H9 (cell line): ENCODE measurements at regions not wholly inside any gene's neighbourhood (a gene's known extent, or its start where the extent isn't known, plus 50 kb on each side); places are given as distances from the start of the nearest gene placed in this dataset.
"Not testable (repeated sequence)": the region's sequence is repeated elsewhere in the genome, so short reads cannot be mapped to it uniquely, and the experiment has no call there.

Experiments
- DNase-seq: peaks from one replicate; pipeline ENCODE4 v3.0.0-alpha.2; 2017
- H2AFZ ChIP-seq: one replicate; pipeline ENCODE4 v1.6.1; 2013; ENCODE audit warnings: mild to moderate bottlenecking, low read length, control low read depth, moderate library complexity
- H2AK5ac ChIP-seq: 2 replicates; pipeline ENCODE4 v1.6.1; 2013; ENCODE audit warnings: low read length, control low read depth, mixed read lengths; ENCODE audit not compliant: insufficient read length
- H2BK120ac ChIP-seq: one replicate; pipeline ENCODE4 v1.6.1; 2013; ENCODE audit warnings: low read depth, mild to moderate bottlenecking, low read length, control low read depth, inconsistent platforms; ENCODE audit not compliant: poor library complexity, severe bottlenecking
- H2BK12ac ChIP-seq: 2 replicates; pipeline ENCODE4 v1.6.1; 2013; ENCODE audit warnings: low read length, control low read depth, mixed read lengths, low read depth; ENCODE audit not compliant: insufficient read length
- H2BK15ac ChIP-seq: 2 replicates; pipeline ENCODE4 v1.6.1; 2013; ENCODE audit warnings: low read depth, low read length, control low read depth
- H2BK20ac ChIP-seq: one replicate; pipeline ENCODE4 v1.6.1; 2013; ENCODE audit warnings: low read depth, mild to moderate bottlenecking, low read length, control low read depth, inconsistent platforms; ENCODE audit not compliant: poor library complexity, severe bottlenecking
- H2BK5ac ChIP-seq: 2 replicates; pipeline ENCODE4 v1.6.1; 2013; ENCODE audit warnings: low read length, control low read depth, mixed read lengths; ENCODE audit not compliant: insufficient read length
- H3K14ac ChIP-seq: 2 replicates; pipeline ENCODE4 v1.6.1; 2013; ENCODE audit warnings: low read length, control low read depth; ENCODE audit not compliant: insufficient read depth
- H3K18ac ChIP-seq: 2 replicates; pipeline ENCODE4 v1.6.1; 2013; ENCODE audit warnings: low read depth, mild to moderate bottlenecking, mixed read lengths, low read length, control low read depth; ENCODE audit not compliant: insufficient read length
- H3K23ac ChIP-seq: 2 replicates; pipeline ENCODE4 v1.6.1; 2013; ENCODE audit warnings: low read length, control low read depth, mixed read lengths, low read depth; ENCODE audit not compliant: insufficient read length
- H3K23me2 ChIP-seq: 2 replicates; pipeline ENCODE4 v1.6.1; 2013; ENCODE audit warnings: low read depth, mild to moderate bottlenecking, mixed read lengths, low read length, control low read depth; ENCODE audit not compliant: insufficient read length, poor library complexity, severe bottlenecking
- H3K27ac ChIP-seq: 2 replicates; pipeline ENCODE4 v1.5.1; 2013; ENCODE audit warnings: low read length, control low read depth, mixed read lengths, low read depth; ENCODE audit not compliant: insufficient read length
- H3K27me3 ChIP-seq: 2 replicates; pipeline ENCODE4 v1.6.1; 2013; ENCODE audit warnings: low read length, control low read depth, inconsistent platforms; ENCODE audit not compliant: insufficient read depth
- H3K4ac ChIP-seq: 2 replicates; pipeline ENCODE4 v1.6.1; 2013; ENCODE audit warnings: low read depth, mild to moderate bottlenecking, control low read depth, inconsistent platforms, low read length, moderate library complexity
- H3K4me1 ChIP-seq: 2 replicates; pipeline ENCODE4 v1.6.1; 2013; ENCODE audit warnings: low read length, control low read depth, inconsistent platforms; ENCODE audit not compliant: insufficient read depth
- H3K4me2 ChIP-seq: 2 replicates; pipeline ENCODE4 v1.6.1; 2013; ENCODE audit warnings: low read length, control low read depth, mixed read lengths; ENCODE audit not compliant: insufficient read length, insufficient read depth
- H3K56ac ChIP-seq: 2 replicates; pipeline ENCODE4 v1.6.1; 2013; ENCODE audit warnings: low read depth, mild to moderate bottlenecking, mixed read lengths, low read length, control low read depth; ENCODE audit not compliant: insufficient read length
- H3K79me1 ChIP-seq: 2 replicates; pipeline ENCODE4 v1.6.1; 2013; ENCODE audit warnings: low read depth, mild to moderate bottlenecking, moderate library complexity, low read length, control low read depth, inconsistent platforms; ENCODE audit not compliant: insufficient read depth, poor library complexity, severe bottlenecking
- H3K79me2 ChIP-seq: 2 replicates; pipeline ENCODE4 v1.6.1; 2013; ENCODE audit warnings: low read length, control low read depth, inconsistent platforms; ENCODE audit not compliant: insufficient read depth
- H3K9ac ChIP-seq: 2 replicates; pipeline ENCODE4 v1.6.1; 2013; ENCODE audit warnings: low read length, control low read depth, mixed read lengths; ENCODE audit not compliant: insufficient read length; ENCODE audit errors: extremely low read depth
- H3K9me3 ChIP-seq: one replicate; pipeline ENCODE4 v1.6.1; 2013; ENCODE audit warnings: low read depth, low read length, inconsistent platforms; ENCODE audit not compliant: control insufficient read depth
- H3T11ph ChIP-seq: one replicate; pipeline ENCODE4 v1.6.1; 2013; ENCODE audit warnings: mild to moderate bottlenecking, low read length, control low read depth, inconsistent platforms
- H4K20me1 ChIP-seq: one replicate; pipeline ENCODE4 v1.6.1; 2013; ENCODE audit not compliant: control insufficient read depth, insufficient read length, insufficient read depth
- H4K5ac ChIP-seq: 2 replicates; pipeline ENCODE4 v1.6.1; 2013; ENCODE audit warnings: low read depth, mild to moderate bottlenecking, mixed read lengths, low read length, control low read depth; ENCODE audit not compliant: insufficient read length
- H4K8ac ChIP-seq: replicated peaks from 2 replicates; pipeline ENCODE4 v1.6.1; 2013; ENCODE audit warnings: low read length, control low read depth, mixed read lengths, low read depth; ENCODE audit not compliant: insufficient read length
- H4K91ac ChIP-seq: 2 replicates; pipeline ENCODE4 v1.6.1; 2013; ENCODE audit warnings: low read depth, mild to moderate bottlenecking, moderate library complexity, mixed read lengths, low read length, control low read depth; ENCODE audit not compliant: insufficient read length
- H3K27ac Mint-ChIP-seq, 3 experiments: 2 replicates in 2 of 3; 3 replicates in 1 of 3; pipeline ENCODE4 v1.8.0; 2020 to 2021; ENCODE audit warnings: mixed read lengths in 3 of 3, mild to moderate bottlenecking in 1 of 3, moderate library complexity in 1 of 3
- H3K27me3 Mint-ChIP-seq: 2 replicates; pipeline ENCODE4 v1.8.0; 2021; ENCODE audit warnings: low read depth, mild to moderate bottlenecking, moderate library complexity, mixed read lengths
- H3K36me3 Mint-ChIP-seq, 3 experiments: 2 replicates in 2 of 3; 3 replicates in 1 of 3; pipeline ENCODE4 v1.8.0; 2020 to 2021; ENCODE audit warnings: low read depth in 3 of 3, mixed read lengths in 3 of 3; ENCODE audit not compliant: insufficient read depth in 1 of 3
- H3K4me1 Mint-ChIP-seq, 2 experiments: 2 replicates each; pipeline ENCODE4 v1.8.0; 2020; ENCODE audit warnings: mixed read lengths in 2 of 2
- H3K4me3 Mint-ChIP-seq, 2 experiments: 2 replicates in 1 of 2; 3 replicates in 1 of 2; pipeline ENCODE4 v1.8.0; 2020 to 2021; ENCODE audit warnings: mild to moderate bottlenecking in 2 of 2, mixed read lengths in 2 of 2, moderate library complexity in 1 of 2
- H3K9me3 Mint-ChIP-seq, 2 experiments: 2 replicates in 1 of 2; 3 replicates in 1 of 2; pipeline ENCODE4 v1.8.0; 2020; ENCODE audit warnings: mild to moderate bottlenecking in 2 of 2, mixed read lengths in 2 of 2, moderate library complexity in 1 of 2
- WGBS: extraction: QIAGEN DNeasy Blood & Tissue Kit; methylation state at CpG from one replicate; pipeline ENCODE4 v1.1.7; 2013; ENCODE audit warnings: missing lambda C conversion rate, low lambda C conversion rate, mixed read lengths; ENCODE audit not compliant: insufficient read length; ENCODE audit errors: extremely low coverage; 5-methylcytosine and 5-hydroxymethylcytosine counted together

DNA sequence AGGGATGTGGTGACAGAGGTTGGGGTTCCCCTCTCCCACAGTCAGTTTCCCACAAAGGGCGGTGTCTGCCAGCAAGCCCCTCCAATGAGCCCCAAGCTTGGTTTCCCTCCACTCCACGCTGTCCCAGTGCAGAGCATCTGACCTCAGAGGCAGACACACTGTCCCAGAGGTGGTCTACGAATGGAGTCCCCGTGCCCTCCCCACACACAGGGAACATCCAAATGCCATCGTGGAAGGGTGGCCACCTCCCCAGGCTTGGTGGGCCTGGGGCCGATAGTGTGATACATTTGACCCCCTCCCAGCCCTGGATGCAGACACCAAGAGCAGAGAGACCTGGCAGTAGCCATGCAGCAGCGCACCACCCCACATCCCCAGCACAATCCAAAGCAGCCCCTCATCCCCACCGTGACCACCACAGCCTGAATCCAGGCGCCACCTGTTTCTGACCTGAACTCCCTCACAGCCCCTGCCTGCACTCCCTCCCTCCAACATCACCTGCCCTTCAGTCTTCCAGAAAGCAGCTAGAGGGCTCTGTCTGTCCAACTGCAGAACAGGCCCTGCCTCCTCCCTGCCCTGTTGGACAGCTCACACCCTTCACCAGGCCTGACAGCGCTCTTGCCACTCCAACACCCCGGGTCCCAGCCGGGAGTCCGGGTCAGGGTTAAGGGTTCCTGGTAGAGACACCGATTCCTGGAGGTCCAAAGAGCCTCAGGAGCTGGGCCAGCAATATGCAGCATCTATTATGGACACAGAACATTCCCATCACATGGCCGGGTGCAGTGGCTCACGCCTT is 156.5 kb upstream of the RIMBP3B start:
- H3K27ac Mint-ChIP-seq, H2BK120ac ChIP-seq, H2AK5ac ChIP-seq, H2BK20ac ChIP-seq, H3K79me1 ChIP-seq, H3K36me3 Mint-ChIP-seq, H4K8ac ChIP-seq, H3K9me3 ChIP-seq, H3K79me2 ChIP-seq, H2AFZ ChIP-seq, H3K4ac ChIP-seq, H2BK5ac ChIP-seq, H3K27me3 Mint-ChIP-seq, H3K9ac ChIP-seq, H3K18ac ChIP-seq, H3K4me1 Mint-ChIP-seq, H3K4me3 Mint-ChIP-seq, H3K4me1 ChIP-seq, H4K20me1 ChIP-seq, H3K23me2 ChIP-seq, H3K56ac ChIP-seq, H3K4me2 ChIP-seq, H3K27me3 ChIP-seq, H3K14ac ChIP-seq, H3K27ac ChIP-seq, H4K5ac ChIP-seq, H2BK15ac ChIP-seq, H3T11ph ChIP-seq, H2BK12ac ChIP-seq, H3K9me3 Mint-ChIP-seq, H3K23ac ChIP-seq, H4K91ac ChIP-seq: not testable (repeated sequence)
- WGBS = no CpG with 5 or more reads among the region's 16 CpGs
- peak; percentile 8 for DNase-seq

DNA sequence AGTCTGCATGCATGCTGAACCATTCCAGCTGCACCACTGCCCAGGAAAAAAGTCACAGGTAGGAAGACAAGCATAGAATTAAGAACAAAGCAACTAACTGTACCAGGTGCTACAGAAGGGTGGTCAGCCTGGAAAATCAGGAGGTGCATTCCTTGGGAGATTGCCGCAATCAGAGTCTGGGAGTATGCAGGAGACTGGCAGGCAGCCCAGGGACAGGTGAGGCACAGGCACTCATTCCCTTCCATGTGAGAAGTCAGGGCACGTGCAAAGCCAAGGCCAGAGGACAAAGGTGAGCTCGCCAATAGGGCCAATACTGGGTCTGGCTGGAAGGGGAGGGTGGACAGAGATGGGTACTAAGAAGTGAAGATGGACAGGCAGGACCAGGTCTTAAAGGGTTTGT is 132.1 kb upstream of the RIMBP3B start:
- DNase-seq, H3K4me3 Mint-ChIP-seq: not testable (repeated sequence)

More for the DNA sequence above, 132.1 kb upstream of the RIMBP3B start:
- H3K23me2 ChIP-seq, H3K23ac ChIP-seq, H4K5ac ChIP-seq, H3K36me3 Mint-ChIP-seq, H3K4me2 ChIP-seq, H3K79me2 ChIP-seq, H2AFZ ChIP-seq, H4K8ac ChIP-seq, H3K14ac ChIP-seq, H3K27me3 ChIP-seq, H3K79me1 ChIP-seq, H3K18ac ChIP-seq, H3K27me3 Mint-ChIP-seq, H3K9ac ChIP-seq, H3K4me1 Mint-ChIP-seq, H3K56ac ChIP-seq, H4K20me1 ChIP-seq, H2BK5ac ChIP-seq, H3K9me3 Mint-ChIP-seq, H3T11ph ChIP-seq, H3K4ac ChIP-seq, H3K9me3 ChIP-seq, H2BK120ac ChIP-seq, H3K27ac Mint-ChIP-seq, H2AK5ac ChIP-seq, H3K4me1 ChIP-seq, H4K91ac ChIP-seq, H2BK15ac ChIP-seq, H2BK12ac ChIP-seq, H3K27ac ChIP-seq, H2BK20ac ChIP-seq: not testable (repeated sequence)
- WGBS = no CpG with 5 or more reads among the region's 3 CpGs
